GM18868 (cell line): ENCODE measurements at regions not wholly inside any gene's neighbourhood (a gene's known extent, or its start where the extent isn't known, plus 50 kb on each side); places are given as distances from the start of the nearest gene placed in this dataset.

Source experiments
- ATAC-seq: cut with Tn5 transposase; IDR thresholded peaks from one replicate; pipeline ENCODE4 v1.9.1; 2021; ENCODE audit warnings: mild to moderate bottlenecking, moderate library complexity; ENCODE audit not compliant: unreplicated experiment

DNA sequence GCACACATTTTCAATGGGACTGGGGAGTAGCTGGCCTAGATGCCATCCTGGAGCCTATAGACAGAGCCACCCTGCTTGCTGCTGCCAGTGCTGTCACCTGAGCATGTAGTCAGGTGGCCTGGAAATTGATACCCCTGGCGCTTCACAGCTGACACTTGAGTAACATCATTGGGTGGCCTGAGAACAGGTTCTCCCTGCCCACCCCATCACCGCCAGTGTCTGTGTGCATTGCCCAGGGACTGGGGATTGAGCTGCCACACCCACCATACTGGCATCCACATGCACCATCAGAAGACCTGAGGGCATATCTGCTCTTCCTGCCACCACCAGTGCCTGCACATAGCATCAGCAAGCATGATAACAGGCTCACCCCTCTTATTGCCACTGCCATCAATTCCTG, 1142.9 kb upstream of the PABPC4L start:
- no peak for ATAC-seq

DNA sequence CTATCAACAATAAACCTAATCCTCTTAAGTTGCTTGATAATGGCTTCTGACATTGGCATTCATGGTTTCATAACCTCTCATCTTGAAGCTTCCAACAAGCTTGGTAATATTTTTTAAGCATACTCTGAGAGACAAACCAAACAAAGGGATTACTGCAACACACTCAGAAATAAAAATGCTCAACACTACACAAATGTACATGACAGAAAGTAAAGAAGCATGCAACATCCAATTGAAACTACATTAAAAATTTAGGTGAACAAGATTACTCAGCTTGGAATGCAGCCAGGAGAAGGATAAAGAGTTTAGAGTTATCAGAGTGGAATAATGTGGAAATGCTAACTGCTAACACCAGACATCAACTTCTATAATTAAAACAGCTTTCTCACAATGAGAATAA, 1136.6 kb upstream of the PABPC4L start:
- no peak for ATAC-seq

DNA sequence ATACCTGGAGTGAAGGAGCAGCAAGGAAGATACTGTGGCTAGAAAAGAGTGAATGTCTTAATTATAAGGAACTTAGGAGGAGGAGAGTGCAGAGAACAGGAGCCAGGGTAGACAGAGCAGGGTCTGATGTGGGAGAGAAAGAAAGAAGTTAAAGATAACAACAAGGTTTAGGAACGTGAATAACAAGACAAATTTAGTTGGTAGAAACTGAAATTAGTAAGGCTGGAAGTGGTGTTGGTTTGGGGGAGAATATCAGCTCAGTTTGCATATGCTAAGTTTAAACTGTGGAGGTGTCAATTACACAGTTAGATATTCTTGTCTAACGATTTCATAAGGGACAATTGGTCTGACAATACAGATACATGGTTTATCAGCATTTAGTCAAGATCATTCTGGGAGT, 1123.7 kb upstream of the PABPC4L start:
- ATAC-seq, result no peak

DNA sequence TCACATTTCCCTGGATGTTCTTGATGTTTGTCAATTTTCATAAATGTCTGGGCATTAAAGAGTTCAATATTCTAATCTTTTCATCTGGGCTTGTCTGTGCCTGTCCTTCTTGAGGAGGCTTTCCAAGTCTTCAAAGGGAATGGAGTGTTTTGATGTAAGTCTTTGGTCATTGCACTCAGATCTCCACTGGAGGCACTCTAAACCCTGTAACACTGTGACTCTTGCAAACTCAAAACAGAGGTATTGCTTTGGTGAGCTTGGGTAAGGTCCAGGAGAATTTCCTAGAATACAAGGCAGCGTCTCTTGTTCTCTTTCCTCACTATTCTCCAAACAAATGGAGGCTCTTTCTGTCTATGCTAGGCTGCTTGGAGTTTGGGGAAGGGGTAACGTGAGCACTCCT, 1118.1 kb upstream of the PABPC4L start:
- no peak for ATAC-seq

DNA sequence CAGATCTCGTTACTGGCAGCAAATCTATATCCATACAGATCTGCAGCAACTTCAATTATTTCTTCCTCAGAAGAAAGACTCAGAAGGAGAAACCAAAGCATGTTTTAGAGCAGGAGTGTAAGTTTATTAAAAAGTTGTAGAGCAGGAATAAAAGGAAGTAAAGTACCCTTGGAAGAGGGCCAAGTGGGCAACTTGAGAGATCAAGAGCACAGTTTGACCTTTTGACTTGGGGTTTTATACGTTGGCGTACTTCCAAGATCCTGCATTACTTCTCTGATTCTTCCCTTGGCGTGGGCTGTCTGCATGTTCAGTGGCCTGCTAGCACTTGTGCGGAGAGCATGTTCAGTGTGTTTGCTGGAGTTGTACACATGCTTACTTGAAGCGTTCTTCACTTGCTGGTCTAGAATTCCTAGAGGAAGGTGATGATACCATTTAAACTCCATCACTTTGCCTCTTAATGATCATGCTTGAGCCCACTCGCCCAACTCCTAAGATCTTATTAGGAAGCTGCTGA, 1114.7 kb upstream of the PABPC4L start:
- no peak for ATAC-seq

DNA sequence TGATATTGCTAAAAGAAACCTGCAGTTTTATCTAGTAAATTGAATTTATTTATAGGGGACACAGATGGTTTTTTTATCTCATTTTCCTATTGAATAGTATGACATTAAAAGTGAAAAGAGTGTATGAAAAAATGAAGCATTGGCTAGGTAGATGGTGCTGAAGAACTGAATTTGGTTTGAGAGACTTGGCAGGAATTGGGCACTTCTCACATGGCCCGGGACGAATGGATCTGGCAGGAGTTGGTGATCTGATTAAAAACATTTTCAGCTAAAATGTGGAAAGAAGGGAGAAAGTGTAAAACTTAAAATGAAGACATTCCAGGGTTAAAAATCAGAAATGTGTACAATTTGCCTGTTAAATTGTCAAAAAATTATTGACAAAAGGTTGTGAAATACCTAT, 1088.5 kb upstream of the PABPC4L start:
- ATAC-seq, result no peak

DNA sequence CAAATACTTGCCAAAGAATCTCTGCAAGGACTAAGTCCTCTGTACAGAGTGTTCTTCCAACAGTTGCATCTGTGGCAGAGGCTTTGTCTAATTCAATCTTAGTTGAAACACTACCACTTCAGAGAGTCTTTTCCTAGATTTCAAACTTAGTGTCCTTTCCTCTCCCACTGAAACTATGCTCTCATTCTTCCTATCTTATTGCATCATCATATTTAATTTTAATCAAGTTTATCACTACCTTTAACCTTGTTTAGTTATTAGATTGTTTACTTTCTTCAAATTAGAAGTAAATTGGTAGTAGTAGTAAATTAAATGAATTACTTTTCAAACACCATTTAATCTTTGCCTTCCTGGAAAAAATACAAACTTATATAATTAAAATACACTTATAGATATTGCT, 1082.3 kb upstream of the PABPC4L start:
- ATAC-seq, result no peak

DNA sequence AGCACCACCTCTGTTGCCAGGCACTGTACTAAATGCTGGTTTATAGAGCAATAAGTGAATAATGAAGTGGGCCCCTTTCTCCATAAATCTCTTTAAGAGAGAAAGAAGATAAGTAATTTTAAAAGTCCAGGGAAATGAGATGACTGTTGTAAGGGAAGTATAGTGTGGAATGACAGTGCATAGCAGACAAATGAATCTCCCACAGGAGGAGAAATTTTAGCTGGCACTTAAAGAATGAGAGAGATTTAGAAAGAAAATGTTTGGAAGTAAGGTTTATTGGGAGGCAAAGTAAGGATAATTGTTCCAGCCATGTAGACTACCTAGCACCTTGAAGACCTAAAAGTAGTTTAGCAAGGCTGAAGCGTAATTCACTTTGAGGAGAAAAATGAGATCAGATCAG, 1081.1 kb upstream of the PABPC4L start:
- ATAC-seq, result no peak

DNA sequence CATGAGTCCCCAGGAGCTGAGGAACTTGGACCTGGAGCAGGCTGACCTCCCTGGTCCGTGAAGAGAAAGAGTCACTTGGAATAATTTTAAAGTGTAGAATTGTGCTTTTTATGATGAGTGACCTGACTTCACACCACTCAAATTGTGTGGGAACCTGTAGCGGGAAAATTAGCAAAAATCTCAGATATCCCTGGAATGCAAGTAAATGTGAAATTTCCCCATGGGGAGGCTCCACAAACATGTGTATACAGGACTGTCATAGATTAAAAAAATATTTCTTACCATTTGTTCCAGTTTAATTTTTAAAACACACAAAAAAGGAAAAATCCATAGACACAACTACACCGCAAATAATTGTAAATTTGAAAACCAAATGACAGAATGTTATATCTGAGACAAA, 1079.6 kb upstream of the PABPC4L start:
- no peak for ATAC-seq

DNA sequence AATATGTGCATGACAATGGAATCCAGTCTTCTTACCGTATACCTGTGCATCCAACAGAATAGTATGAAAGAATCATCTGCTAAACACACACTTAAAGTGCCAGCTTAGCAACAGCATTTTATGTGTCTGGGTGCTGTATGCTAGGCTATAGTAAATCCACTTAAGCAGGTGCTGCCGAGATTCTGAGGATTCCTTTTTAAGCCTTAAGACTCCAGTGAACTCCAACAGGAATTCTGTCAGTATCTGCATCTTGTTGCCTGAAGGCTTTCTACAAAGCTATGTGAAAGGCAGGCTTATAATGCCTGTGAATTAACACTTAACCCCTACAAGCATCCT, 1076.4 kb upstream of the PABPC4L start:
- no peak for ATAC-seq

DNA sequence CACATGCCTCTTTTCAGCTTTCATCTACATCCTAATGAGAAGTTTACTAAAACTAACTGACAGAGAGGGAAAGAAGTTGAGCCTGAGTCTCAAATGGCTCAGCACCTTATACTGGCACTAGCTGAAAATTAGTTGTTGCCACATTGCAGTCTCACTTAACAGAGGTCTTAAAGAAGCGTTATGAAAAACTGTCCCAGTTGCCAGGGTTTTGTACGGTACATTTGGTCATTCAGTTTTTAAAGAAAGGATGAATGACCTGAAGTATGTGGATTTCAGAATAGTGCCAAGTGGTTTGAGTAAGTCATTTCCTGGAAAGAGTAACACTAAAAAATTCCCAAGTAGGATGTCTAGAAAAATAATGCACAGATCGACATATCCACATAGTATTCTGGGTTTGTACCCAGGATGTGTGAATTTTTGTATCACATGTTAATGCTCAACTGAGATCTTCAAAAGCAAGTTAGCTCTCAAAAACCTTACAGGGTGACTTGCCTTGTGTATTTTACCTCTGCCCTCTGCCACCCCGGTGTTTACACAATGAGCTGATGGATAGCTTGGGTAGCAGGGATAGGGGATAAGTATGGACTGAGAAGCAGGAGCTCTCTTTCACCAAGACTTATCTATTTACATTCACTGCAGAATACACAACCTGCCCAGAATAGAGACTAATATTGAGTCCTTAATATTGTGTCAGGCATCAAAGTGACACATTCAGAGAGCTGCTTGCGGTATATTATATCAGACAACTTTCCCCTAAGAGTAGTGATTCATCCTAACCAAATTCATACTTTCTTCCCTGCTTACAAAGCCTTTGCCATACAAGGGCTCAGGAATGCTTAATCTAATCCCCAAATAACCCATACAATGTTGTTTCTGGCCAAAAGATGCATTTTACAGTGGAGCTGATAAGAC, 1075.7 kb upstream of the PABPC4L start:
- ATAC-seq, result no peak

DNA sequence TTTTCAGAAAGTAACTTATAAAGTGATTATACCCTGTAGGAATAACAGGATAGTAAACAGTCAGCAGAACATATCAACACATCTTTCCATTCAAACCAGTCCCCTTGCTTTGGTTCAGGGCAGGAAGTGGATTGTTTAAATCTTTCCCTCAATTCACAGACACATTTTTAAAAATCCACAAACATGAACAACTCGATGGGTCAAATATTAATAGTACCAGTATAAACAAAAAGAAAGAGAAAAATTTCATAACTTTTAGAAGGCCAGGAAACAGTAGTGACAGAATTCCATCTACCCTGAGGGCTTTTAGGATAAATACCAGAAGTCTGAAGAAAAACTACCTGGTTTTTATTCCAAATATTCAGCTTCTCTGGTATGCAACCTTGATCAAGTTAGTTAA, 1072.8 kb upstream of the PABPC4L start:
- ATAC-seq, result no peak

DNA sequence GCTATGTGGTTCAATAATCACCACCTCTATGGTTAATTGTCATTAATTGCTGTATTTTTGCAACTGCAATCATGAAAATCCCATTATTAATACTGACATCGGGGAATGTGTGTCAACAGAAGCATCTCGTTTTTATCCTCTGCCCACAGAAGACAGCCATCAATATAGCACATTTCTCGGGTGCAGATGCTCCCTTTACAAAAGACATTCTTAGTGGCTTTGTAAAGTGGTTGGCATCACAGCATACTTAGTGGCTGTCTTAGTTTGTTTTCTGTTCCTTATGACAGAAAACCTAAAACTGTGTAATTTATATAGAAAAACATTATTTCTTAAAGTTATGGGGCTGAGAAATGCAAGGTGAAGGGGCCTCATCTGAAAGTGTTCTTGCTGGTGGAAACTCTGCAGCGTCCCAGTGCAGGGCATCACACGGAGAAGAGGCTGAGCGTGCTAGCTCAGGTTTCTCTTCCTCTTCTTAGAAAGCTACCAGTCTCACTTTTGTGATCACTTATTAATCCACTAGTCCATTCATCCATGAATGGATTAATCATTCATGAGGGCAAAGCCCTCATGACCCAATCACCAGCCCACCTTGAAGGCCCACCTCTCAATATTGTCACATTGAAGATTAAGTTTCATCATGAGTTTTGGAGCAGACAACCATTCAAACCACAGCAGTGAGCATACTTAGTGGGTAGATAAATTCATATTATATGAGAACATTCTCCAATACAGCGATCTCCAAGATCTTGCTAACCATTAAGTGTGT, 1067.7 kb upstream of the PABPC4L start:
- peak; percentile 84 for ATAC-seq

DNA sequence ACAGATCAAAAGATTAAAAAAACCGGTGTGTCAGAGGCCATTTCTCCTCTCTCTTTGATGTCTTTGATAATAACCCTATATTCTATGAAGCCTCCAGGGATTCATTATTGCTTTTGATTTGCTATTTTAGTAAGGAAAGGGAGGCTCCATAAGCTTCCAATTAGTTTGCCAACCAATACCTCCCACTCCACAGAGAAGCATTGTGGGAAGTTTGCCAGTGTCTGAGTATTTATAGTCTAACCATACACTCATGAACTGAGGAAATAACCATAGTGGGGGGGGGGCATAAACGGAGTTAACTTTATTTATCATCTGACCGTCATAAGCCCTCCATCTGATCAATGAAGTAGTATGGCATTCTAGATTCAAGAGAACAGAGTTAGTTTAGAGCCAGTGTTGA, 1066.8 kb upstream of the PABPC4L start:
- no peak for ATAC-seq

DNA sequence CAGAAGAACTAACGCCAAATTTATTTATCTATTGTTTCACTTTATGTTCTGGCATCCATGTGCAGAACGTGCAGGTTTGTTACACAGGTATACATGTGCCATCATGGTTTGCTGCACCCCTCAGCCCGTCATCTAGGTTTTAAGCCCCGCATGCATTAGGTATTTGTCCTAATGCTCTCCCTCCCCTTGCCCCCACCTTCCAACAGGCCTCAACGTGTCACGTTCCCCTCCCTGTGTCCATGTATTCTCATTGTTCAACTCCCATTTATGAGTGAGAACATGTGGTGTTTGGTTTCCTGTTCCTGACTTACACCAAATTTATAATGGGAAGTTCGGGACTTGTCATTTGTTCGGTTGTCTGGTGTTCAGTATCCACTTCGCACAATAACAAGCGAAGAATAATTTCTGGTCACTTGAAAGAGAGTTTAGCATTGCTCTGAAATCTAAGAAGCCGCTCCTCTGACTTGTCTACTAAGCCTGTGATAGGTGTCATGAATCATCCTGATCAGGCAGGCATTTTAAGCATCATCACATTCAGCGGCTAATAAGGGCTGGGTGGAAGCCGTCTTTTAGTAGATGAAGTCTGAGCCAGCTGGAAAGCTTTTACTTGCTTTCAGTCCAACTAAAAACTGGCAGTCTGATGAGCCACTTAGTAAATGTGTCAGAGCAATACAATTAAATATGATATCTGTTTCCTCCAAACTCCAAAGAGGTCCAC, 1065.7 kb upstream of the PABPC4L start:
- ATAC-seq, result no peak

DNA sequence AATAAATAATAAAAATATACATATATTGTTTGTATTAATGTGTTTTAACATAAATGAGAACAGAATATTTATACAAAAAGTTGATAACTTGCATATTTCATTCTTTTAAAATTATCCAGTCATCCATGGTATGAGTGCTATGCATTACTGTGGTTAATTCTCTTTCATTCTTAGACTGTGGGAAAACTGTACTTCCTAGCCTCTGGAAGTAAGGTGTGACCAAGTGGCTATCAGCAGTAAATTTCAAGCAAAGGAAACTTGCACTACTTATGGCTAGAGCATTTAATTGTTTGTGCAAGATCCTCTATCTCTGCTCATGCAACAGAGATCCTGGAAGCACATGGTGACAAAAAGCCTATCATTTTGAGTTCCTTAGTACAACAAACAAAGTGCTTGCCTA, 1054.5 kb upstream of the PABPC4L start:
- no peak for ATAC-seq

DNA sequence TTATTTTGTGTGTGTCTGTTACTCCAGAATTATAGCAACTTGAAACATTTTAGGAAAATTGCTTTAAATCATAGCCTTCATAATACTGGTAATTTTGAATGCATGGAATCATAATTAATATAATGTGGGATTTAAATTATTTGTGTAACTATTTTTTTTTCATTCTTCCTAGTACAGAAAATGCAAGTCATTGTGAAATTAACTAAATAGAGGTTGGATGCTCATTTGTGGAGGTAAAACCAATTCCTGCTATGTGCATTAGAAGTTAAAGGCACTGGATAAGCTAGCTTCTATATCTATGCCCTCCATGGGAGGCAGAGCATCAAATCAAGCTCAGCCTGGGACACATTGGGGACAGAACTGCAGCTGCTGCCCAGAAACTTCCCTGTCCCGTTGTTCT, 1048.5 kb upstream of the PABPC4L start:
- no peak for ATAC-seq

DNA sequence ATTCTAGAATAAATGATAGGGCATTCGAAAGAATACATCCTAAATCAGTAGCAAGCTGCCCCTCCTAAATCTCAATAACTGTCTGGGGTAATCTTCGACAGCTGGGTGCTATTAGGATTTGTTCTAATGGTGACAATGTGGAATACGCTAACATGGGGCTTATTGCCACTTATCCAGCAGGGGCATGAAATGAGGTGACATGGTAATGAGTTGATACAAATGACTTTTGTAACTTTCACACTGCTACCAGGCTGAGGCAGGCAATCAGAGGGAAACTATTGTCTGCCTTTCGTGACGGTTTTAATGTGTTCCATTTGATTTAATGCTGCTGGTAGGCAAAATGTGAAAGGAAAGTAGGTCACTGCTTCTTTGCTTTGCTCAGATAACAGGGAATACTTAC, 1047.4 kb upstream of the PABPC4L start:
- ATAC-seq, result no peak

DNA sequence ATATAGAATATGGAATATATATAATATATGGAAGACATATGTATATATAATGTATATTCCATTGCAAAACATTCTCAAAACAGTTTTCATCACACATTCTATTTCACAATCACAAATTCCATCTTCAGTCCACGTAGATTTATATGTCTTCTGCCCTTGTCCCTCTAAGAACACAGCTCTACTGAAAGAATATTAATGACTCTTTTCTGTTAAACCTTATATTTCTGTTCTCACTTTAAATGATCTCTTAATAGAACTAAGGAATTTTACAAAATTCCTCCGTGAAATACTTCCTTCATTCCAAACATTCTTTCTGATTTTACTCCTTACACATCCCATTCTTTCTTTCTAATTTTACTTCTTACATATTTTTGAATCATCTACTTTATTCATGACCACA, 1043.1 kb upstream of the PABPC4L start:
- no peak for ATAC-seq

DNA sequence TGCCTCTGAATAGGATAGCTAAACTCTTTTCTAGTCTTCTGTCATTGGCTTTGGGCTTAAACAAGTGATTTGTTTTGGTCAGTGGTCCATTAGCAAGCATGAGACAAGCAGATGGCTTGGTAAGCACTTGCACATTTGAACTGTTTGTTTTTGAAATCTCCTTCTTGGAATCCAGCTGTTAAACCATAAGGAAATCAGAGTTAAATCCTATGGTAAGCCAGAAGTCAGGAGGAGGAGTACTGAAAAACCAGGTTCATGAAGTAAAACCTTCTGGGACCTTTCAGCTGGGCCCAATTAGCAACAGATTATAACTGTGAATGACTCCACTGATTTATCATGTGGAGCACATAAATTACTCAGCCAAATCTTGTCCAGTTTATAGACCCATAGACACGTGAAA, 1042.5 kb upstream of the PABPC4L start:
- no peak for ATAC-seq

DNA sequence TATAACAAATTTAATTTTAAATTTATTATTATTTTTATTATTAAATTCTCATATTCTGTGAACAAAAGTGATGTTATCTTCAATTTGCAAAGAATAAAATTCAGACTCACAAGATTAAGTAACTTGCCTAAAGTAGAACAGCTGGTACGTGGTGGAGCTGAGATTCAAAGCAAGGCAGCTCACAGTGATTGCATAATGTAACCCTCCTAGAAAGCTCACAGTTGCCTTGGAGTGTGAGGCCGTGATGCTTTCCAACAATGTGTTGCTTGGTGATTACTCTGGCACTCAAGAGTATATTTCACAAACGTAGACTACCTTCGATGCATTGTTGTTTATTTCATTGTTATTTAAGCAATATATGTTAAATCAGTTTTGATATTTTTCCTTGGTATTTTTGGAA, 1039.2 kb upstream of the PABPC4L start:
- no peak for ATAC-seq

DNA sequence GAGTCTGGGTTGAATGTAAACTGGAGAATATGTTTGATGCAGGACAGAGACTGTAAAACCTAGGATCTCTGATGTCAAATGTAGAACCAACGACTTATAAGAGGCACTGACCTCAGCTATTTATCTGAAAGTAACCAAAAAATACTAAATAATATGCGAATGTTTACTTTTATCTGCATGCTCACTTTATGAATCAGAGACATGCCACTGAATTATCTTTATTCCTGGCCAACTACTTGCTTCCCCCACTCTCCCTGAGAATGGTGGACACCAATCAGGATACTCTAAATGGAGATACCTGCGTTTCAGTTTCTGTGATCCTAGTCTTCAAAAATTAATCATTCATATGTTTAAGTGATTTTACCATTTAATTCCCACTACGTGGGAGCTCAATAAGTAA, 1038.4 kb upstream of the PABPC4L start:
- ATAC-seq, result no peak
